Left ventricle myocardium inferior (tissue), 1 donor: ENCODE measurements at regions not wholly inside any gene's neighbourhood (a gene's known extent, or its start where the extent isn't known, plus 50 kb on each side); places are given as distances from the start of the nearest gene placed in this dataset.

Source experiments
- DNase-seq: peaks from one replicate; pipeline ENCODE4 v3.0.0-alpha.2; 2020
- H3K27ac ChIP-seq: fragments of 200-600 bp; replicated peaks from 2 replicates; pipeline ENCODE4 v1.8.0; 2021
- H3K27me3 ChIP-seq: fragments of 200-600 bp; 2 replicates; pipeline ENCODE4 v1.8.0; 2021; ENCODE audit warnings: low read depth
- H3K36me3 ChIP-seq: fragments of 200-600 bp; 2 replicates; pipeline ENCODE4 v1.8.0; 2021
- H3K4me1 ChIP-seq: fragments of 200-600 bp; 2 replicates; pipeline ENCODE4 v1.8.0; 2021
- H3K4me3 ChIP-seq: fragments of 200-600 bp; 2 replicates; pipeline ENCODE4 v1.8.0; 2021; ENCODE audit warnings: mild to moderate bottlenecking, moderate library complexity
- H3K9me3 ChIP-seq: fragments of 200-600 bp; replicated peaks from 2 replicates; pipeline ENCODE4 v1.8.0; 2021
- CTCF ChIP-seq: fragments of 200-600 bp; IDR thresholded peaks from 2 replicates; pipeline ENCODE4 v1.8.0; 2021; ENCODE audit warnings: antibody characterized with exemption, mild to moderate bottlenecking, borderline replicate concordance
- intact Hi-C: fragments of 100-400 bp; cut with micrococcal nuclease; formaldehyde crosslinking; loops from one replicate; pipeline ENCODE4 v1.11.0; 2022
- donor health status: DM: no; HTN: yes; CAD: no; lungs with severe emphysema.

- no peak for DNase-seq
- Histone ChIP-seq H3K27me3 (peaks cover 55% of the 10 kb centered on the region), H3K36me3 (no peaks in the 10 kb centered on the region), H3K27ac (no peak overlapping the region), H3K4me1 (no peaks in the 10 kb centered on the region), H3K9me3 (no peaks in the 10 kb centered on the region), H3K4me3 (no peak overlapping the region)
- TF ChIP-seq CTCF: no peak
- intact Hi-C loops: no loop called here
Measured at GRCh38 chr20:39222101-39222500, 260.0 kb downstream of the DHX35 start.

GRCh38 chr20:39216195-39216594 lies 254.1 kb downstream of the DHX35 start:
- intact Hi-C loops: no loop called here
- no peaks in the 10 kb centered on the region for H3K36me3 ChIP-seq
- no peak for TF ChIP-seq CTCF
- no peak for DNase-seq
- H3K4me3 ChIP-seq: no peak overlapping the region
- H3K9me3 ChIP-seq: no peaks in the 10 kb centered on the region
- H3K27ac ChIP-seq: no peak overlapping the region
- H3K4me1 ChIP-seq: no peaks in the 10 kb centered on the region
- H3K27me3 ChIP-seq: peaks cover 31% of the 10 kb centered on the region

GRCh38 chr20:39214828-39215227 lies 252.7 kb downstream of the DHX35 start:
- DNase-seq: no peak
- Histone ChIP-seq H3K9me3 (no peaks in the 10 kb centered on the region), H3K27ac (no peak overlapping the region), H3K4me1 (no peaks in the 10 kb centered on the region), H3K36me3 (no peaks in the 10 kb centered on the region), H3K4me3 (no peak overlapping the region), H3K27me3 (peaks cover 21% of the 10 kb centered on the region)
- TF ChIP-seq CTCF: no peak
- intact Hi-C loops: no loop called here

- H3K27ac ChIP-seq: no peak overlapping the region
- no peaks in the 10 kb centered on the region for H3K36me3 ChIP-seq
- intact Hi-C loops: no loop called here
- H3K4me3 ChIP-seq: no peak overlapping the region
- DNase-seq: no peak
- no peaks in the 10 kb centered on the region for H3K9me3 ChIP-seq
- H3K27me3 ChIP-seq: peaks cover 11% of the 10 kb centered on the region
- TF ChIP-seq CTCF: no peak
- no peaks in the 10 kb centered on the region for H3K4me1 ChIP-seq
Measured at GRCh38 chr20:39213476-39214145, 251.5 kb downstream of the DHX35 start.

GRCh38 chr20:39211060-39211748 lies 249.1 kb downstream of the DHX35 start:
- no peak for TF ChIP-seq CTCF
- intact Hi-C loops: no loop called here

More at GRCh38 chr20:39211060-39211748, 249.1 kb downstream of the DHX35 start:
- Histone ChIP-seq H3K4me1 (no peaks in the 10 kb centered on the region), H3K4me3 (no peak overlapping the region), H3K9me3 (no peaks in the 10 kb centered on the region), H3K27me3 (peaks cover 7% of the 10 kb centered on the region), H3K27ac (no peak overlapping the region), H3K36me3 (no peaks in the 10 kb centered on the region)
- no peak for DNase-seq
